NCI-H524 treated with DMSO at 0.1 percent for 48 hours (cell line): ENCODE measurements at regions not wholly inside any gene's neighbourhood (a gene's known extent, or its start where the extent isn't known, plus 50 kb on each side); places are given as distances from the start of the nearest gene placed in this dataset.
A peak's percentile ranks its signal among the peaks of the same experiment; 100 is the strongest.
"Not testable (repeated sequence)": the region's sequence is repeated elsewhere in the genome, so short reads cannot be mapped to it uniquely, and the experiment has no call there.

Source experiments
- DNase-seq: peaks from one replicate; lab custom pipeline; 2025; lab: John Stamatoyannopoulos, UW

GRCh38 chr16:29160171-29160570 lies 175.3 kb downstream of the LAT start:
- not testable (repeated sequence) for DNase-seq

DNA sequence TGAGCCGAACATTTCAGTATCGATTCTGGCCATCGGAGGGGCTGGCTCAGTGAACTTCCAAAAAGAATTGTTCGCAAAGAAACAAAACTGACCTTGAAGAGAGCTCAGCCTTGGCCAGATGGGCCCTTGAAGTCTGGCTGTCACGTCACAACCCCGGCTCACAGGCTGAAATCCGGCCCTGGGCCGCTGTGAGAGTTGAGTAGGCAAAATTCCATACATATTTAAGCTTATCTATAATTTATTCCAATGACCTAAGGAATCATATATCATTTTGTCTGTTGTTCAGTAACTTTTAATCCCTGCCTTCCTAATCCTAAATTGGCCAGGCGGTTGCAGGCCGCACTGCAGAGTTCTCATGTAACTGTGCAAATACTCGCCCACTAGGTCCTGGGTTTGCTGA lies 174.8 kb downstream of the LAT start:
- DNase-seq: peak; percentile 73

DNA sequence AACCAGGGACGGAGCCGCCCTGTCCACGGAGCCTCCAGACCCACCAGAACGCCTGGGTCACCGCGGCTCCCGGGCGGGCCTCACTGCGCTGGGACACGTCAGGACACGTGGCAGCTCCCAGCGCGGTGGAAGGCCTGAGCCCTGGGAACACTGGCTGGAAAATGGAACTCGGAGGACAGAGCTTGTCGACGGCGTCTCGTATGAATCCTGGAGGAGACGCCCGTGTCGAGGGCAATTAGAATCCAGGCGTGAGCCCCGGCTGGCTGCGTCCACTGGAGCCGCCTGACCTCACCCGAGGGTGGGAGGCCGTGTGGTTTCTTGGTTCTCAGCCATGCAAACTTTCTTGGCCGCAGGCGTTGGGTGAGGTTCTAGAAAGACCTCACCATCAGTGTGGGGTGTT lies 173.9 kb downstream of the LAT start:
- DNase-seq: no peak

- DNase-seq: not testable (repeated sequence)
These were observed 173.4 kb downstream of the LAT start for GRCh38 chr16:29158031-29158784.

- not testable (repeated sequence) for DNase-seq
These were observed 172.4 kb downstream of the LAT start for GRCh38 chr16:29157051-29157923.

- DNase-seq: no peak
These were observed 171.7 kb downstream of the LAT start for GRCh38 chr16:29156511-29156910.

GRCh38 chr16:29155866-29156200 lies 171.0 kb downstream of the LAT start:
- not testable (repeated sequence) for DNase-seq

GRCh38 chr16:29155131-29155865 lies 170.4 kb downstream of the LAT start:
- not testable (repeated sequence) for DNase-seq

DNA sequence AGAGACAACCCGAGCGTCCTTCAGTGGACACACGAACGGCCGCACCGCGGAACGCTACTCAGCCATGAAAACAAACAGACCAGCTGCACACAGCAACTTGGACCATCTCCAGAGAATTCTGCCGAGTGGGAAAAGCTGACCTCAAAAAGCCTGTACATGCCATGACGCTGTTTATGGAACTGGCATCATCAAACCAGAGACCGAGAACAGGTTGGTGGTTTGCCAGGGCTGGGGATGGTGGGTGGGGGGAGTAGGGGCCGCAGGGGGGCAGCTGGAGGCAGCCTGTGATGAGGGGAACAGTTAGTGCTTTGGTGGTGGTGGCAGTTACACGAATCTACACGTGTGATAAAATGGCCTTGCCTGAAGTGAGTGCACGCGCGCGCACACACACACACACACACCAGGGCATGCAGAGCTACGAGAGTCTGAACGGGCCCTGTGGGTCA lies 169.8 kb downstream of the LAT start:
- DNase-seq: no peak

DNA sequence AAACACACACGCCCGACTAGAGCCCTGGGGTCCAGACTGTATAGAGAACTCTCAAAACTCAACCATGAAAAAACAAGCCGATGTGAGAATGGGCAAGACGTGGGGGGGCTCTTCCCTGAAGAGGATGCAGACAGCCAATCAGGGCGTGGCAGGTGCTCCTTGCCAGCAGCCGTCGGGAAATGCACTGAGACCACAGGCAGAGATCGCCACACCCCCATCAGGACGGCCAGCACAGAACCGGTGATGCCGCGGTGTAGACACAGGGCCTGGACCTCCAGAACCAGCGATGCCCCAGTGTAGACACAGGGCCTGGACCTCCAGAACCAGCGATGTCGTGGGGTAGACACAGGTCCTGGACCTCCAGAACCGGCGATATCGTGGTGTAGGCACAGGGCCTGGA lies 169.2 kb downstream of the LAT start:
- no peak for DNase-seq

GRCh38 chr16:29153307-29153706 lies 168.5 kb downstream of the LAT start:
- DNase-seq: not testable (repeated sequence)

DNA sequence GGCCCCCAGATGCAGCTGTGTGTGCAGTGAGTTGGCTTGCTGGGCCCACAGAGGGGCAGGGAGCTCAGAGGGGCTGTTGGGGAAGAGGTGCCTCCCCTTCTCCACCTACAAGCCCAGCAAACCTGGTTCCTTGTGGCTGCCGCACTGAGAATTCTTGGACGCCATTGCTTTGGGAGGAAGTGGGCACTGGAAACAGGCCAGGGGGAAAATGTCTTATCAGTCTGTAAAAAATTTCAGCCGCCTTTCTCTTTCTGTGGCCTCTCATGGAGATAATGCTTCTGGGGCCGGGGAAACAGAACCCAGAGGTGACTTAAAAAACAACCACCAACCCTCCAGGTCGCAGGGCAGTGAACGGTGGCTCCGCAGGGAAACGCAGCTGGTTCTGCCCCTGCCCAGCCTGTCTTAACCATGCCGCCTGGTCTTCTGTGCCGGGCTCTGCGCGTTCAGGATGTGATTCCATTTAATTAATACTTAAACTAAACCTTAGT lies 167.7 kb downstream of the LAT start:
- not testable (repeated sequence) for DNase-seq

DNA sequence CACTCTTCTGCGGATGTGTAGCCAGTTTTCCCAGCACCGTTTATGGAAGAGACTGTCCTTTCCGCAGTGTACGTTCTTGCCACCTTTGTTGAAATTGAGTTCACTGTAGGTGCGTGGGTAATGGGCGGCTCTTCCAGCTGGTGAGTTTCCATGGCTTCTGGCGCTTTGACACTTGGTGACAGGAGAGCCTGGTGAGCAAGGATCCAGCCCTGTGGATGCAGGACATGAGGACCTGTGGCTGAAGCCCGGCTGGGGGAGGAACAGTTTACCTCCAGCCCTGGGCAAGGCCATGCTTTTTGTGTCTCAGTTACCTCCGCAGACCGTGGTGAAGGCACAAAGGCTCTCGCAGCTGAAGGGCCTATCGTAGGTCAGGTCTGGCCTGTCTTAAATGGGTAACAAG lies 166.5 kb downstream of the LAT start:
- no peak for DNase-seq

- not testable (repeated sequence) for DNase-seq
These were observed 165.1 kb downstream of the LAT start for GRCh38 chr16:29149912-29150311.

DNA sequence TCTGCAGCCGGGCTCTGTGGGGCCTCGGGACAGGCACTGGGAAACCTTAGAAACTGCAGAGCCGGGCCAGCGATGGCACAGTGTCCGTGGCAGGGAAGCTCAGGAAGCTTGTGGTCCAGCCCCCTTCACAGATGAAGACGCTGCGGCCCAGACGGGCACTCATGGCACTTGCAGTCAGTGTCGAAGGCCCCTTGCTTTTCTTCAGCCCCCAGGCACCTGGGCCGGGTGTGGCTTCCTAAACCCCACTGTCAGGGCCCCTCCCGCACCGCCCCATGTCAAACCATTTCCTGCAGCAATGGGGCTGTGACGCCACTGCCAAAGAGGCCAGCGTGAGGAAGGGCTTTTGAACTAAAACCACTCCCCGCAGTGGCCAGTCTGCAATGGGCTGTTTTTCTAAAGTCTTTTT lies 164.0 kb downstream of the LAT start:
- DNase-seq: no peak

- DNase-seq: no peak
These were observed 163.4 kb downstream of the LAT start for GRCh38 chr16:29148131-29148691.

DNA sequence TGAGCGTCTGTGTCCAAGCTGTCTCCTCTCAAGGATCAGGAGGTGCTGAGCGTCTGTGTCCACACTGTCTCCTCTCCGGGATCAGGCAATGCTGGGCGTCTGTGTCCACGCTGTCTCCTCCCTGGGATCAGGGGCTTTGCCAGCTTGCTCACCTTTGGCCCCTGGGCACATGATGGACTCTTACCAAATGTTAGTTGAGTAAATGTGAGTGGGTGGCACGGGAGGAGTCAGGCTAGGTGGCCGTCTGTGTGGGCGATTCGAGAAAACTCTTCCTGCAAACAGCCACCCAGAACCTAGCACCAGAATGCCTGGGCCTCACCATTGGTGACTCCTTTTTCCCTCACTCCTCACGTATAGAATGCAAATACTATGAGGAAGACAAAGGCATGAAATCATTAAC lies 162.9 kb downstream of the LAT start:
- not testable (repeated sequence) for DNase-seq

DNA sequence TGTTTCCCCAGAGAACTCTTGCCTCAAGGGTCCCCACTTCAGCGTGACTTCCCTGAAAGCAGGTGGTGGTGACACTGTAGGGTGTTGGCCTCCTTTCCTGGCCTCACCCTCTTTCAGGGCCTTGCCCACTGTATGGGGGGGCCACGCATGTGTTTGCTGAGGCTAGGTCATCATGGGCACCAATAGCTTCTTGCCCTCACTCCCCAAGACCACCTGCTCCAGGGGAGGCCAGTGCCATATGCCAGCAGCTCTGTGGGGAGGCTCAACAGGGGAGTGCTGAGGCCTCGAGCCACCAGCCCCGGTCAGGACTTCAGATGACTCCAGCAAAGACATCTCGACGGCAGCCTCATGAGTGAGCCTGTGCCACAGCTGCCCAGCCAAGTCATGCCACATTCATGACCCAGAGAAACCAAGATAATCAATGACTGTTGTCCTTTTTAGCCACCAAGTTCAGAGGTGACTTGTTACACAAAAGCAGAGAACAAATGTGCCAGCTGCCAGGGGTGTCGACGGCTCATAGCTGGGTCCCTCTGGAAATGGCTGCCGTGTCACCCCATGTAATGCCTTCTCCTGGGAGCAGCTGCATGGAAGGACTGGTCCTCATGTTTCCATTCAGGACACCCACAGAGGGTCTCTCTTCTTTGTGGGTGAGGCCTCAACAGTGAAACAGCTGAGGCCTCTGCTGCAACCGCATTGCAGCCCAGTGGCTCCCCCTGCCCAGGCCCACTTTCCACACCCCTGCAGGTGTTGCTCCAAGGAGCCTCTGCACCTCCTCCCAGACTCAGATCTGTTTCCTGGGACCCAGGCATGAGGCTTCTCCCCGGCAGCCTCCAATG lies 162.2 kb downstream of the LAT start:
- not testable (repeated sequence) for DNase-seq

DNA sequence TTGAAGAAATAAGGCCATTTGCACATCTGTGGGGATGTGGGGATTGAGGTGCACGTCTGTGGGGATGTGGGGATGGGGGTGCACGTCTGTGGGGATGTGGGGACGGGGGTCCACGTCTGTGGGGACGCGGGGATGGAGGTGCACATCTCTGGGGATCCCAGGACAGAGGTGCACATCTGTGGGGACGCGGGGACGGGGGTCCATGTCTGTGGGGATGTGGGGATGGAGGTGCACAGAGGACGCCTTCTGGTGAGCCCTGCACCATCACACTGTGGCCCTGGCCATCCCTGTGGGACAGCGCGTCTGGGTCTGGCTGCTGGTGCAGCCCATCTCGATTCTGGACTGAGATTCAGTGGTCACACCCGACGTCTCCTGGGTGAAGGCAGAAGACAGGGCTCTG lies 161.4 kb downstream of the LAT start:
- no peak for DNase-seq

- not testable (repeated sequence) for DNase-seq
These were observed 160.8 kb downstream of the LAT start for GRCh38 chr16:29145486-29146225.
